A549 (cell line): ENCODE measurements at regions not wholly inside any gene's neighbourhood (a gene's known extent, or its start where the extent isn't known, plus 50 kb on each side); places are given as distances from the start of the nearest gene placed in this dataset.

Experiments
- ATAC-seq, 2 experiments: fragments of 200-7000 bp in 1 of 2; fragments of >200 bp in 1 of 2; cut with Nextera tagmentation in 1 of 2; cut with Tn5 transposase in 1 of 2; 3 replicates each; pipeline versions ENCODE4 v1.8.0 to v1.9.1; 2018 to 2020; ENCODE audit warnings: mild to moderate bottlenecking in 1 of 2, moderate library complexity in 1 of 2
- CTCF ChIA-PET: fragments of 300-600 bp; sonication (Branson Sonifier 250); formaldehyde crosslinking; extraction: SDS; loops from one replicate; lab custom pipeline; 2021; ENCODE audit warnings: antibody characterized with exemption, inconsistent platforms; lab: Yijun Ruan, JAX
- POLR2A ChIA-PET: fragments of 350-600 bp; formaldehyde crosslinking; extraction: SDS; loops from one replicate; lab custom pipeline; 2021; ENCODE audit warnings: antibody characterized with exemption, inconsistent platforms; lab: Yijun Ruan, JAX
- DNase-seq, 2 experiments: peaks; one replicate each; pipeline versions ENCODE4 v3.0.0 to v3.0.0-alpha.2; 2011 to 2016; ENCODE audit warnings: low read depth in 1 of 2, low spot score in 1 of 2
- FAIRE-seq: peaks from 2 replicates; lab custom pipeline; 2011; peaks lifted over from hg19 to GRCh38; lab: Jason Lieb, UNC
- H3K27ac ChIP-seq, 2 experiments: fragments of >200 bp; sonication (Bioruptor Twin); formaldehyde crosslinking; 3 replicates each; pipeline ENCODE4 v1.5.1; 2016 to 2017
- H3K4me1 ChIP-seq: fragments of >200 bp; sonication (Bioruptor Twin); formaldehyde crosslinking; 3 replicates; pipeline ENCODE4 v1.6.1; 2016
- H3K4me2 ChIP-seq: fragments of >200 bp; sonication (Bioruptor Twin); formaldehyde crosslinking; 3 replicates; pipeline ENCODE4 v1.6.1; 2016
- H3K4me3 ChIP-seq: fragments of >200 bp; sonication (Bioruptor Twin); formaldehyde crosslinking; 3 replicates; pipeline ENCODE4 v1.5.1; 2016
- H3K9me3 ChIP-seq: fragments of >200 bp; sonication (Bioruptor Twin); formaldehyde crosslinking; 3 replicates; pipeline ENCODE4 v1.6.1; 2016
- CBX2 ChIP-seq: fragments of 200-600 bp; sonication (generic); IDR thresholded peaks from 2 replicates; pipeline ENCODE4 v1.6.1; 2016; ENCODE audit warnings: low read depth, mild to moderate bottlenecking, borderline replicate concordance
- CHD2 ChIP-seq: fragments of 150-350 bp; IDR thresholded peaks from 2 replicates; pipeline ENCODE4 v1.6.1; 2014; ENCODE audit warnings: low read length; ENCODE audit not compliant: partially characterized antibody
- CHD4 ChIP-seq: fragments of 200-600 bp; sonication (generic); IDR thresholded peaks from 2 replicates; pipeline ENCODE4 v1.6.1; 2016; ENCODE audit warnings: antibody characterized with exemption, mild to moderate bottlenecking, borderline replicate concordance
- EHF ChIP-seq: fragments of 250-450 bp; sonication (Bioruptor Pico); IDR thresholded peaks from 2 replicates; pipeline ENCODE4 v1.5.0; 2020; ENCODE audit warnings: mild to moderate bottlenecking
- ELK1 ChIP-seq: fragments of 150-350 bp; IDR thresholded peaks from 2 replicates; pipeline ENCODE4 v1.6.1; 2014; ENCODE audit warnings: low read depth, mild to moderate bottlenecking, low read length
- ESRRA ChIP-seq: fragments of 150-350 bp; IDR thresholded peaks from 2 replicates; pipeline ENCODE4 v1.6.1; 2014; ENCODE audit warnings: mild to moderate bottlenecking, low read length, borderline replicate concordance
- FOSB ChIP-seq: fragments of 250-450 bp; sonication (Bioruptor Pico); IDR thresholded peaks from 2 replicates; pipeline ENCODE4 v1.5.0; 2020; ENCODE audit warnings: mild to moderate bottlenecking, moderate library complexity
- HOXB13 ChIP-seq: fragments of 250-450 bp; sonication (Bioruptor Pico); IDR thresholded peaks from 2 replicates; pipeline ENCODE4 v1.5.0; 2020; ENCODE audit warnings: low read depth, mild to moderate bottlenecking, moderate library complexity
- KDM1A ChIP-seq: fragments of 200-600 bp; sonication (generic); IDR thresholded peaks from 2 replicates; pipeline ENCODE4 v1.6.1; 2016; ENCODE audit warnings: low read depth, mild to moderate bottlenecking
- MAZ ChIP-seq: fragments of 150-350 bp; IDR thresholded peaks from 2 replicates; pipeline ENCODE4 v1.6.1; 2014; ENCODE audit warnings: antibody characterized with exemption, low read depth, low read length, borderline replicate concordance
- NFE2L2 ChIP-seq: fragments of 150-350 bp; conservative IDR thresholded peaks from 2 replicates; pipeline ENCODE4 v1.6.1; 2014; ENCODE audit warnings: low read length
- NR3C1 ChIP-seq: fragments of >200 bp; sonication (Bioruptor Twin); formaldehyde crosslinking; IDR thresholded peaks from 3 replicates; pipeline ENCODE4 v1.6.1; 2017
- POLR2A ChIP-seq: IDR thresholded peaks from 2 replicates; pipeline ENCODE4 v1.6.1; 2012; ENCODE audit warnings: mild to moderate bottlenecking, low read length
- REST ChIP-seq: fragments of 200-600 bp; sonication (generic); IDR thresholded peaks from 2 replicates; pipeline ENCODE4 v1.6.1; 2016; ENCODE audit warnings: antibody characterized with exemption, mild to moderate bottlenecking, moderate library complexity
- RFX5 ChIP-seq: fragments of 450-650 bp; IDR thresholded peaks from 2 replicates; pipeline ENCODE4 v1.7.1; 2014; ENCODE audit warnings: antibody characterized with exemption, mild to moderate bottlenecking, moderate library complexity
- SMC3 ChIP-seq: fragments of >200 bp; sonication (Bioruptor Twin); formaldehyde crosslinking; IDR thresholded peaks from 3 replicates; pipeline ENCODE4 v1.6.1; 2018; ENCODE audit warnings: inconsistent platforms
- USF2 ChIP-seq: fragments of 450-650 bp; IDR thresholded peaks from 2 replicates; pipeline ENCODE4 v1.6.1; 2014; ENCODE audit warnings: antibody characterized with exemption
- ZC3H11A ChIP-seq: fragments of 450-650 bp; IDR thresholded peaks from 2 replicates; pipeline ENCODE4 v1.6.1; 2014; ENCODE audit warnings: antibody characterized with exemption, mild to moderate bottlenecking
- WGBS: methylation state at CpG from one replicate; pipeline ENCODE4 v1.1.6; 2017; ENCODE audit errors: missing lambda C conversion rate; 5-methylcytosine and 5-hydroxymethylcytosine counted together

GRCh38 chr1:208536212-208536611 is 292.0 kb upstream of the PLXNA2 start (continued):
- TF ChIP-seq HOXB13 (CRISPR knock-in tag) (no peak), EHF (CRISPR knock-in tag) (no peak), ESRRA (no peak), USF2 (no peak), ELK1 (no peak), REST (no peak), SMC3 (no peak), CHD4 (no peak)

GRCh38 chr1:208537198-208537597 is 293.0 kb upstream of the PLXNA2 start:
- no peak overlapping the region for H3K4me3 ChIP-seq
- H3K27ac ChIP-seq = no peak overlapping the region
- CTCF ChIA-PET = no interaction called here
- ATAC-seq (no peak), FAIRE-seq (no peak), DNase-seq (no peak)
- H3K9me3 ChIP-seq = no peaks in the 10 kb centered on the region
- H3K4me1 ChIP-seq = no peaks in the 10 kb centered on the region
- H3K4me2 ChIP-seq = no peak overlapping the region
- TF ChIP-seq ZC3H11A (no peak), MAZ (no peak), KDM1A (no peak), NFE2L2 (no peak), FOSB (CRISPR knock-in tag) (no peak), CBX2 (no peak), REST (no peak), POLR2A (no peak), RFX5 (no peak), CHD2 (no peak), NR3C1 (no peak), SMC3 (no peak)
- POLR2A ChIA-PET = no interaction called here
- 3% methylated on average over 3 of the region's 3 CpGs for WGBS
